H1 (cell line): ENCODE measurements at regions not wholly inside any gene's neighbourhood (a gene's known extent, or its start where the extent isn't known, plus 50 kb on each side); places are given as distances from the start of the nearest gene placed in this dataset.

Experiments
- CEBPB ChIP-seq: IDR thresholded peaks from 2 replicates; pipeline ENCODE4 v1.6.1; 2012; ENCODE audit warnings: low read depth, low read length
- CREB1 ChIP-seq: IDR thresholded peaks from 2 replicates; pipeline ENCODE4 v1.6.1; 2012; ENCODE audit warnings: inconsistent platforms
- CTCF ChIP-seq, 3 experiments: IDR thresholded peaks; 1 replicate in 2 of 3; 2 replicates in 1 of 3; pipeline versions ENCODE4 v1.5.1 to v1.6.1; 2011; ENCODE audit warnings: low read length in 3 of 3, mild to moderate bottlenecking in 3 of 3, inconsistent platforms in 2 of 3, low read depth in 1 of 3, moderate library complexity in 1 of 3; ENCODE audit not compliant: insufficient read depth in 1 of 3; ENCODE audit errors: control extremely low read depth in 1 of 3
- EGR1 ChIP-seq: IDR thresholded peaks from 2 replicates; pipeline ENCODE4 v1.6.1; 2011; ENCODE audit warnings: low read depth, low read length, borderline replicate concordance
- EP300 ChIP-seq, 2 experiments: IDR thresholded peaks; 1 replicate in 1 of 2; 2 replicates in 1 of 2; pipeline ENCODE4 v1.6.1; 2011 to 2012; ENCODE audit warnings: low read depth in 2 of 2, low read length in 2 of 2, mild to moderate bottlenecking in 2 of 2, borderline replicate concordance in 1 of 2, inconsistent platforms in 1 of 2, moderate library complexity in 1 of 2
- FOSL1 ChIP-seq: IDR thresholded peaks from 2 replicates; pipeline ENCODE4 v1.6.1; 2011; ENCODE audit warnings: mild to moderate bottlenecking, low read depth, low read length, moderate library complexity; ENCODE audit not compliant: insufficient read depth
- HDAC2 ChIP-seq, 2 experiments: fragments of 300-600 bp in 1 of 2; sonication (generic) in 1 of 2; IDR thresholded peaks; 2 replicates each; pipeline ENCODE4 v1.6.1; 2011 to 2012; ENCODE audit warnings: low read depth in 2 of 2, low read length in 2 of 2, mild to moderate bottlenecking in 2 of 2, moderate library complexity in 2 of 2, borderline replicate concordance in 1 of 2, inconsistent platforms in 1 of 2
- JUN ChIP-seq: IDR thresholded peaks from 2 replicates; pipeline ENCODE4 v1.6.1; 2011; ENCODE audit warnings: low read depth, mild to moderate bottlenecking, improper control_type of control experiment, low read length
- POLR2A ChIP-seq, 2 experiments: IDR thresholded peaks; 1 replicate in 1 of 2; 2 replicates in 1 of 2; pipeline ENCODE4 v1.6.1; 2011; ENCODE audit warnings: low read depth in 2 of 2, low read length in 2 of 2, mild to moderate bottlenecking in 2 of 2; ENCODE audit errors: control extremely low read depth in 1 of 2
- SP4 ChIP-seq: IDR thresholded peaks from 2 replicates; pipeline ENCODE4 v1.6.1; 2012; ENCODE audit warnings: low read length, inconsistent platforms
- ZNF274 ChIP-seq: IDR thresholded peaks from 2 replicates; pipeline ENCODE4 v1.7.0; 2012; ENCODE audit warnings: low read length, borderline replicate concordance; ENCODE audit errors: extremely low read depth
- TF ChIP-seq, protein P1 (sequence below): IDR thresholded peaks from 2 replicates; pipeline ENCODE4 v1.6.1; 2012; ENCODE audit warnings: inconsistent platforms
- TF ChIP-seq, protein P2 (sequence below): IDR thresholded peaks from 2 replicates; pipeline ENCODE4 v1.6.1; 2011; ENCODE audit warnings: low read length, improper control_type of control experiment

GRCh38 chr21:28822123-28822399 is 170.6 kb downstream of the LTN1 start:
- TF ChIP-seq POLR2A (IDR thresholded peaks at IDR 0.05; ENCODE audit: control extremely low read depth in 1 of 2, low read depth in 2 of 2, low read length in 2 of 2): no peak
- TF ChIP-seq FOSL1: no peak
- no peak for TF ChIP-seq CREB1
- no peak for TF ChIP-seq EGR1
- TF ChIP-seq, protein P1, sequence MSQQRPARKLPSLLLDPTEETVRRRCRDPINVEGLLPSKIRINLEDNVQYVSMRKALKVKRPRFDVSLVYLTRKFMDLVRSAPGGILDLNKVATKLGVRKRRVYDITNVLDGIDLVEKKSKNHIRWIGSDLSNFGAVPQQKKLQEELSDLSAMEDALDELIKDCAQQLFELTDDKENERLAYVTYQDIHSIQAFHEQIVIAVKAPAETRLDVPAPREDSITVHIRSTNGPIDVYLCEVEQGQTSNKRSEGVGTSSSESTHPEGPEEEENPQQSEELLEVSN: no peak
- no peak for TF ChIP-seq HDAC2 (IDR thresholded peaks at IDR 0.05; ENCODE audit: borderline replicate concordance in 1 of 2, low read depth in 2 of 2, low read length in 2 of 2)
- TF ChIP-seq CTCF (IDR thresholded peaks at IDR 0.05; ENCODE audit: control extremely low read depth in 1 of 3, insufficient read depth in 1 of 3, low read depth in 1 of 3, low read length in 3 of 3): no peak
- no peak for TF ChIP-seq JUN
- TF ChIP-seq SP4: no peak
- no peak for TF ChIP-seq CEBPB
- no peak for TF ChIP-seq ZNF274
- TF ChIP-seq, protein P2, sequence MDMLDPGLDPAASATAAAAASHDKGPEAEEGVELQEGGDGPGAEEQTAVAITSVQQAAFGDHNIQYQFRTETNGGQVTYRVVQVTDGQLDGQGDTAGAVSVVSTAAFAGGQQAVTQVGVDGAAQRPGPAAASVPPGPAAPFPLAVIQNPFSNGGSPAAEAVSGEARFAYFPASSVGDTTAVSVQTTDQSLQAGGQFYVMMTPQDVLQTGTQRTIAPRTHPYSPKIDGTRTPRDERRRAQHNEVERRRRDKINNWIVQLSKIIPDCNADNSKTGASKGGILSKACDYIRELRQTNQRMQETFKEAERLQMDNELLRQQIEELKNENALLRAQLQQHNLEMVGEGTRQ: no peak
- no peak for TF ChIP-seq EP300 (IDR thresholded peaks at IDR 0.05; ENCODE audit: borderline replicate concordance in 1 of 2, low read depth in 2 of 2, low read length in 2 of 2)
